Mesenteric fat pad (tissue), 1 donor: ENCODE measurements at regions not wholly inside any gene's neighbourhood (a gene's known extent, or its start where the extent isn't known, plus 50 kb on each side); places are given as distances from the start of the nearest gene placed in this dataset.

ENCODE experiments used
- DNase-seq: peaks from one replicate; pipeline ENCODE4 v3.0.0-alpha.2; 2020; ENCODE audit warnings: low spot score
- donor health status: DM: yes; HTN: yes; CAD: no.

GRCh38 chr3:124483915-124484470 is 246.3 kb upstream of the UMPS start:
- DNase-seq: no peak

DNA sequence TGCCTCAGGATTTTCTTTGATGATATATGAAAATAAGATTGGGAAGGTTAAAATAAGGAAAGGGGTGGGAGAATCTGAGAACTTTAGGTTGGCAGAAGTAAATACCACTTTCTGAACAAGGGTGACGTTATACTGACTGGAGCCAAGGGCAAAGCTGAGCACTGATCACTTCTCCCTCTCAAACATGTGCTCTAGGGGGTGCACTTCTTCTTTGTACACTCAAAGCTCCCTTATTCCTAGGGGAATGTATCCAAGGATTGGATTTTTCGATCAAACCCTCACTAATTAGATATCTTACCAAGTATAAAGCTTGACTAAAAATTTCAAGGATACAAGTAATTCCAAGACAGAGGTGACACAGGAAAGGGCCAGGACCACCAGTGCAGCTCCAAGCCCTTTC is 243.9 kb upstream of the UMPS start:
- DNase-seq: no peak

GRCh38 chr3:124489506-124489905 is 240.7 kb upstream of the UMPS start:
- DNase-seq: no peak

- no peak for DNase-seq
Measured at GRCh38 chr3:124491098-124491497, 239.2 kb upstream of the UMPS start.

GRCh38 chr3:124491875-124492274 is 238.4 kb upstream of the UMPS start:
- DNase-seq: no peak

GRCh38 chr3:124492824-124493223 is 237.4 kb upstream of the UMPS start:
- DNase-seq: no peak

DNA sequence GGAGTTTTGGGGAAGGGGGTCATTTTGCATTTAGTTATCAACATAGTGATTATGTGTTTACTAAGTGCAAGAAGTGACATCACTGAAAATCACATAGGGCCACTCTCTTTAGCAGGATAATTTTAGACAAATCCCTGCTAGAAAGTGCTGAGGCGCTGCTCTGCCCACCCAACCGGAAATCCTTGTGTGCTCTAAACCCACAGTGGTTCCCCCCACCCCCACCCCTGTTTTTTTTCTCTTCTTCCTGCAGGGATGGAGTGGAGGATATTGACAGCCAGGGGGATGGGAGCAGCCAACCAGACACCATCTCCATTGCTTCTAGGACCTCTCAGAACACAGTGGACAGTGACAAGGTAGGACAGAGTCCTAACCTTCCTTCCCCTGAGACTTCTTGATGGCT is 234.2 kb upstream of the UMPS start:
- DNase-seq: no peak

DNA sequence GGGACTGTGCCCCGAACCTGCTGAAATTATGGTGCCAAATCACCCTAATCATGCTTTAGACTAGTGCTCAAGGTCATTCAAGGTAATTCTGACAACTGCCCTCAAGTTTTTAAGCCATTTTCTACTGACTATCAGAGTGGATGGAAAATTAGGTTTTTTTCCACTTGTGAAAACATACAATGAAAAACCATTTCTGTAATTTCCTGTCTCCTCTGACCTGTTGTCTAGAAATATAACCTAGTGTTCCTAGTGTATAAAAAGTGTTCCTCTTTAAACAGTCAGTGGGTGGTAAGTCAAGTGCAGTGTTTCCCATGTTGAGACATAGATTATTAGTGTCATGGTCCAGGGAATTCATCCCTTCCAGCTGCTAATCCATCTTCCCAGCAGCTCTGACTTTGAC is 232.8 kb upstream of the UMPS start:
- no peak for DNase-seq

DNA sequence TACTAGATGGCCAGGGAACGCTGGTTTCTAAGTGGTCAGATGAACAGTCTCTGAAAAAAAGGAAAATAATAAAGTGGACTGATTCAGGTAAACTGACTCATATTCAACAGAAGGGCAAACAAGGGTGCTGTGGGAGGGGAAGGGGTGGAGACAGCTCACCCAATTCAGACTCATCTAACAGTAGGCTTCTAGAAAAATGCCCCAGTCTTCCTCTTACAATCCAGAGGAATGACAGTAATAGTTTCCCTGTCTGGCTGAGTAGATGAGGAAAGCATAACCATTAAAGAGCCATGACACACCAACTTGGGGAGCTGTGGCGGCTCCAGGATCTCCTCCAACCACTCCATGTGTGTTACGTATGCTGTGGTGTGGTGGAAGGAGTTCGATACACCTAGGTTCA is 231.4 kb upstream of the UMPS start:
- DNase-seq: no peak

DNA sequence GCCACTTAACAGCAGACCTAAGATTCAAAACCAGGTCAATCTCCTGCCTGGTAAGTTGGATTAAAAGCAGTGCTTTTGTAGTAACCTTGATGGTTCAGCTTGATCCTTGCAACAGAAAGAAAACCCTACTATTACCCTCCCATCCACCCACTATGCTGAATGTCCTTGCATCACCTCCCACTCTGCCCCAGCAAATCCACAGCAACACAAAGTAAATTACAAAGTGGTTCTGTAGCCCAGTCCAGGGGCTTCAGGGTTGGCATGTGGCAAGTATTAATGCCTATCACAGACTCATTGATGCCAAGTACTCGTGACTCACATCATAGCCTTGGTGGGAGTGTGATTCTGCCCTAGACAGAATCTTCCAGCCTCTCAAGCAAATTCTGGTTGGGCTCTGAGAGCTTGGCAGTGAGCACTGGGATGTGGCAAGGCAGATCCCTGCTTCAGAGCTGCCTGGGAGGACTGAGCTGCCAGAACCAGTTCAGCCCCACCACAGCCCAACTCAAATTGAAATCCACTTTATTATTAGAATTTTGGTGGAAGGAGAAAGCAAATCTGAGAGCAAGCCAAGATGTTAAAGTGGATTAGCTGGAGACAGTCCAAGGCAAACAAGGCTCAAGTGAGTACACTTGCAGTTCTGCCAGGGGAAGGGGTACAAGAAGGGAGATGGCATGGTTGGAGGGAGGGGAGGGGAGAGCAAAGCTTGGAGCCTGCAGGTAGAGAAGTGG is 225.8 kb upstream of the UMPS start:
- DNase-seq: no peak

DNA sequence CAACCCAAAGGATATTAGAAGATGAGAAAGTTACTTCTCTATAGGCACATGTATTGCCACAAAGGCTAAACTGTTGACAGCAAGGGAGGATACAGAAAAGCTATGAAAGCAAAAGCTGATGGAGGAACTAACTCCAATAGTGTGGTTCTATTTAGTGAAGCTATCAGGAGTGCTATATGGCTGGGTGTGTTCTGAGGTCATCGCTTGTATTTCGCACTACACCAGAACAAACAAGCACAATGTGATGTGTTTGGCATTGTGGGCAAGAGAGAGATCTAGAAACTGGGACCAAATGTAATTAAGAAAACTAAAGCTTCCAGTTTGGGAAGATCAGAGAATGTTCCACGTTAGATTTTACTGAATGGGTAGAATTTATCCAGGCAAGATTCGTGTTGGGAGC is 220.4 kb upstream of the UMPS start:
- DNase-seq: no peak

- DNase-seq: no peak
Measured at GRCh38 chr3:124510290-124510689, 220.0 kb upstream of the UMPS start.

DNA sequence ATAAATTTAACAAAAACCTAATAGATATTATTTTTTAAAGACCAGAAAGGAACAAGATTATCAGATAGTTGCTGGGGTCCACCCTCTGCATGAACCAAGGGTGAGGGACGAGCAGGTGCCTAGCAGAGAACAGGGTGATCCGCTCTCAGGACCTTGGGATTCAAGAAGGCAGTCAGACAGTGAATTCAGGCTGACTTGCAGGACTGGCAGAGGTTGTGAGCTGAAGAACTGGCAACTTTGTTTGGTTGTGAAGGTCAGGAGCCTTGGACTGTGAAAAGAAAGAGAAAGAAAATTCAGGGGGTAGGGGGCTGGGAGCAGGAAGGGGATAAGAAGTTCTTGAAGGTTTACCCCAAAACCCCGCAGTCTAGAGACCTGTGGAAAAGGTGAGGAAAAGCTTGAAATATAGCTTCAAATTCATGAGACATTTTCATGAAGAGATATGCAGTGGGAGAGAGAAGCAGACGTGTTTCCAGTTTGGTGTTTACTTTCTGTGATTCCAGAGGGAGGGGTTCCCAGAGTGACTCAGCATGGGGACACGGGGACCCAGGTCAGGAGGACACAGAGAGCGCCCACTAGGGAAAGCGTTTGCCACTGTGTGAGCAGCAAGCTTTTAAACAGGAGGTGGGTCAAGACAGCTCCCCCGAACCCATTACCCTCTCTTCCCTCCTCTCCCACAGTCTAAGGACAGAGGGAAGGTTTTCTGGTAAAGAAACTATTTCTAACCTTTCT is 217.2 kb upstream of the UMPS start:
- no peak for DNase-seq

DNA sequence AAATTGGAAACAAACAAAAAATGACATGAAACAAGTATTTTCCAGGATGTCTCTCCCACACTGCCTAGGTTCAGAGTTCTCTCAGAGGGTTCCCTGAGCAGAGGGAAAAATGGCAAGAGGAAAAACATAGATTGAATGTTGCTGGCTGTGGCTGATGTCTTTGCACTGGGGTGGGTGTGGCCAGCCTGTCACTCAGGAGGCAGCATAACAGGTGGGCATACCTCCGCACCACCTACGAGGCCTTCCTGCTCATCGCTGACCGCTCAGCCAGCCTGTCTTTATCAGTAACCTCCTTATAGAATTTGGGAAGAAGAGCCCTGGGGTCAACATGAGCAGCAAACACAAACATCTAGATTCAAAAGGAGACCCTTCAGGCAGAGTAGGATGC is 216.6 kb upstream of the UMPS start:
- DNase-seq: no peak

DNA sequence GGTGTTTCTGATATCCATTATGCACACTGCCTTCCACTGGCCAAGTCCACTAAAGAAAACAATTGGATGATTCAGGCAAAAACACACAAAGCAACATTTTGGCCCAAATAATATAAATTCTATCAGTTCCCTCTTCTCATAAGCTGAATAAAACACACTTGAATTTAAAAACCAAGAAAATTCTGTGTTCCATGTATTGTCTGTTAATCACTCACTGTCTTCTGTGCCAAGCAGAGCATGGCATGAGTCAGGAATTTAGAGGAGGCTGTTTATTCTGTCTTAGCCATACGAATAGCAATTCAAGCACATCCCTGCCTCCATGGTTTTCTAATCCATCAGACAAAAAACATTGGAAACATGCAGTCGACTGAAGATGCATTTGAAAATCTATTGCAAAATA is 215.6 kb upstream of the UMPS start:
- DNase-seq: no peak

- DNase-seq: no peak
Measured at GRCh38 chr3:124516333-124516732, 213.9 kb upstream of the UMPS start.

GRCh38 chr3:124517306-124517705 is 212.9 kb upstream of the UMPS start:
- DNase-seq: no peak

DNA sequence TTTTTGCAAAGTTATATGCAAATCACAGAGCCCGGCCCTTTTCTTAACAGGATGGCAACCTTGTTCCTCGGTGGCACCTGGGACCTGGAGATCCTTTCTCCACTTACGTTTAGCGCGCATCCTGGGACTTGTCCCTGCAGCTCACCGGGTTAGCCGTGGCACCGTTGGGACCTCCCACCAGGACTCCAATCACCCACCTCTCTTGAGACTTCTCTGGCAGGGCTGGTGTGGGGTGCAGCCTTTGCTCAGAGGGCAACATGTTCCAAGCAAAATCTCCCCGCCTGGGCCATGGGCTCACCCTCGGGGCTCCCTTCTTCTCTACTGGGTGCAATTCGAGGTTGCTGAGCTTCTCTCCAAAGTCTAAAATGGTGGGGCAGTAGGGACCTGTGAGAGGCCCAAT is 211.9 kb upstream of the UMPS start:
- DNase-seq: no peak

- no peak for DNase-seq
Measured at GRCh38 chr3:124519591-124520194, 210.6 kb upstream of the UMPS start.

- no peak for DNase-seq
Measured at GRCh38 chr3:124520970-124521369, 209.3 kb upstream of the UMPS start.

- no peak for DNase-seq
Measured at GRCh38 chr3:124522082-124522625, 208.1 kb upstream of the UMPS start.

- no peak for DNase-seq
Measured at GRCh38 chr3:124526601-124527000, 203.7 kb upstream of the UMPS start.
